ENCODE measurements at regions not wholly inside any gene's neighbourhood (a gene's known extent, or its start where the extent isn't known, plus 50 kb on each side); places are given as distances from the start of the nearest gene placed in this dataset.

DNA sequence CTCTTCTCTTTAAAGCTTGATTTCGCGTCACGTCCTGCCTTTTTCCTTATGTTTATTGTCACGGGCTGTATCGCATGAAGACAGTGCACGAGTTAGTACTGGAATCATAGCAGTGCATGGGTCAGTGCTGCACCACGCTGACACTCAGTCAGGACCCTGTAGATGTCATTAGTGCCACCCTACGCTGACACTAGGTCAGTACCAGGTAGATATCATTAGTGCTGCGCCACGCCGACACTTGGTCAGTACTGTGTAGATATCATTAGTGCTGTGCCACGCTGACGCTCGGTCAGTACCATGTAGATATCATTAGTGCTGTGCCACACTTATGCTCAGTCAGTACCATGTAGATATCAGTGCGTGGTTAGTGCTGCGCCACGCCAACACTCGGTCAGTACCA is 106.2 kb upstream of the ZNF469 start:
- Histone ChIP-seq H3K36me3 (replicated peaks; ENCODE audit: low read depth, low read length) (no peaks in the 10 kb centered on the region), H3K9me3 (ENCODE audit: insufficient read depth, low read length) (no peaks in the 10 kb centered on the region), H4K20me1 (ENCODE audit: insufficient read depth, low read length) (no peaks in the 10 kb centered on the region), H3K79me2 (ENCODE audit: low read length) (no peaks in the 10 kb centered on the region), H2AFZ (ENCODE audit: low read depth, low read length) (no peak overlapping the region), H3K27ac (ENCODE audit: low read length) (no peak overlapping the region), H3K27me3 (ENCODE audit: low read depth, low read length) (no peaks in the 10 kb centered on the region), H3K4me3 (ENCODE audit: low read length) (no peak overlapping the region), H3K9ac (ENCODE audit: low read length) (no peak overlapping the region), H3K4me1 (ENCODE audit: low read length) (no peaks in the 10 kb centered on the region), H3K4me2 (ENCODE audit: low read length) (no peak overlapping the region)
- TF ChIP-seq, protein P1, sequence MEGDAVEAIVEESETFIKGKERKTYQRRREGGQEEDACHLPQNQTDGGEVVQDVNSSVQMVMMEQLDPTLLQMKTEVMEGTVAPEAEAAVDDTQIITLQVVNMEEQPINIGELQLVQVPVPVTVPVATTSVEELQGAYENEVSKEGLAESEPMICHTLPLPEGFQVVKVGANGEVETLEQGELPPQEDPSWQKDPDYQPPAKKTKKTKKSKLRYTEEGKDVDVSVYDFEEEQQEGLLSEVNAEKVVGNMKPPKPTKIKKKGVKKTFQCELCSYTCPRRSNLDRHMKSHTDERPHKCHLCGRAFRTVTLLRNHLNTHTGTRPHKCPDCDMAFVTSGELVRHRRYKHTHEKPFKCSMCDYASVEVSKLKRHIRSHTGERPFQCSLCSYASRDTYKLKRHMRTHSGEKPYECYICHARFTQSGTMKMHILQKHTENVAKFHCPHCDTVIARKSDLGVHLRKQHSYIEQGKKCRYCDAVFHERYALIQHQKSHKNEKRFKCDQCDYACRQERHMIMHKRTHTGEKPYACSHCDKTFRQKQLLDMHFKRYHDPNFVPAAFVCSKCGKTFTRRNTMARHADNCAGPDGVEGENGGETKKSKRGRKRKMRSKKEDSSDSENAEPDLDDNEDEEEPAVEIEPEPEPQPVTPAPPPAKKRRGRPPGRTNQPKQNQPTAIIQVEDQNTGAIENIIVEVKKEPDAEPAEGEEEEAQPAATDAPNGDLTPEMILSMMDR (IDR thresholded peaks at IDR 0.05; ENCODE audit: low read depth, low read length) = no peak

DNA sequence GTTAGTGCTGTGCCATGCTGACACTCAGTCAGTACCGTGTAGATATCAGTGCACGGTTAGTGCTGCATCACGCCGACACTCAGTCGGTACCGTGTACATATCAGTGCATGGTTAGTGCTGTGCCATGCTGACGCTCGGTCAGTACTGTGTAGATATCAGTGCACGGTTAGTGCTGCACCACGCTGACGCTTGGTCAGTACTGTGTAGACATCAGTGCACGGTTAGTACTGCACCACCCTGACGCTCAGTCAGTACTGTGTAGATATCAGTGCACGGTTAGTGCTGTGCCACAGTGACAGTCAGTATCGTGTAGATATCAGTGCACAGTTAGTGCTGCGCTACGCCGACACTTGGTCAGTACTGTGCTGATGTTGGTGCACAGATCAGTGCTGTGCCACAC is 102.8 kb upstream of the ZNF469 start:
- Histone ChIP-seq H4K20me1 (ENCODE audit: insufficient read depth, low read length) (no peaks in the 10 kb centered on the region), H3K9ac (ENCODE audit: low read length) (no peak overlapping the region), H3K27ac (ENCODE audit: low read length) (no peak overlapping the region), H3K4me2 (ENCODE audit: low read length) (no peak overlapping the region), H3K9me3 (ENCODE audit: insufficient read depth, low read length) (no peaks in the 10 kb centered on the region), H3K4me1 (ENCODE audit: low read length) (no peaks in the 10 kb centered on the region), H2AFZ (ENCODE audit: low read depth, low read length) (no peak overlapping the region), H3K27me3 (ENCODE audit: low read depth, low read length) (no peaks in the 10 kb centered on the region), H3K79me2 (ENCODE audit: low read length) (no peaks in the 10 kb centered on the region), H3K4me3 (ENCODE audit: low read length) (no peak overlapping the region), H3K36me3 (replicated peaks; ENCODE audit: low read depth, low read length) (no peaks in the 10 kb centered on the region)
- TF ChIP-seq, protein P1 (IDR thresholded peaks at IDR 0.05; ENCODE audit: low read depth, low read length) = no peak
- TF ChIP-seq EZH2phosphoT487 (IDR thresholded peaks at IDR 0.05; ENCODE audit: low read depth) = no peak

DNA sequence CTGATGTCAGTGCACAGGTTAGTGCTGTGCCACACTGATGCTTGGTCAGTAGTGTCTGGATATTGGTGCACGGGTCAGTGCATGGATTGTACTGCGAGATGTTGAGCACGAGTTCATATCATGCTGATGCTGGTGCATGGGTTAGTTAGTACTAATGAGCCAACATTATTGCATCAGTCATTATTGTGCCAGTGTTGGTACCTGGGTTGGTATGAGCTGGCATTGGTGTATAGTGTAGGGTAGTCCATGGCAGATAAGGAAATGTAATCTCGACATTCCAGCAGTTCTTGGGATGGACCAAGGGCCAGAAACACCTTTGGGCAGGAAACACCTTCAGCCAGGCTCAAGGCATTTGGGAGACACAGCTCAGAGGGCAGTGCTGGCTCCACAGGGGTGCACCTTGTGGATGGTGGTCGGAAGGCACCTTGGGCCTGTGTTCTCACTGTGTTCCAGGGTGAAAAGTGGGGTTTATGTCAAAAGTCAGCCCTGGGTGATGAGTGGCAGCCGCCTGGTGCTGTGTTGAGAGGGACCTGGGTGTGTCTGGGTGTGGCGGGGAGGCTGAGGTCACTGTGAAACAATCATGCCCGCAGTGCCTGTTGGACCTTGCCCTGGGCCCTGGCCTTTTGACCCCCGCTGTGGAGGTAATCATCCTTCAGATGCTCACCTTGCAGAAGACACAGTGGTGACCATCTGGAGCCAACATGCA is 100.7 kb upstream of the ZNF469 start:
- no peaks in the 10 kb centered on the region for H3K79me2 ChIP-seq (ENCODE audit: low read length)
- no peak overlapping the region for H3K4me2 ChIP-seq (ENCODE audit: low read length)
- no peak overlapping the region for H3K27ac ChIP-seq (ENCODE audit: low read length)
- no peaks in the 10 kb centered on the region for H3K36me3 ChIP-seq (replicated peaks; ENCODE audit: low read depth, low read length)
- H4K20me1 ChIP-seq (ENCODE audit: insufficient read depth, low read length) = no peaks in the 10 kb centered on the region
- H2AFZ ChIP-seq (ENCODE audit: low read depth, low read length) = no peak overlapping the region
- H3K9me3 ChIP-seq (ENCODE audit: insufficient read depth, low read length) = peaks cover 2% of the 10 kb centered on the region; the same call in 1 of the 2 replicates
- H3K27me3 ChIP-seq (ENCODE audit: low read depth, low read length) = no peaks in the 10 kb centered on the region
- no peak overlapping the region for H3K9ac ChIP-seq (ENCODE audit: low read length)
- H3K4me1 ChIP-seq (ENCODE audit: low read length) = no peaks in the 10 kb centered on the region
- no peak for TF ChIP-seq EZH2phosphoT487 (IDR thresholded peaks at IDR 0.05; ENCODE audit: low read depth)
- H3K4me3 ChIP-seq (ENCODE audit: low read length) = no peak overlapping the region

DNA sequence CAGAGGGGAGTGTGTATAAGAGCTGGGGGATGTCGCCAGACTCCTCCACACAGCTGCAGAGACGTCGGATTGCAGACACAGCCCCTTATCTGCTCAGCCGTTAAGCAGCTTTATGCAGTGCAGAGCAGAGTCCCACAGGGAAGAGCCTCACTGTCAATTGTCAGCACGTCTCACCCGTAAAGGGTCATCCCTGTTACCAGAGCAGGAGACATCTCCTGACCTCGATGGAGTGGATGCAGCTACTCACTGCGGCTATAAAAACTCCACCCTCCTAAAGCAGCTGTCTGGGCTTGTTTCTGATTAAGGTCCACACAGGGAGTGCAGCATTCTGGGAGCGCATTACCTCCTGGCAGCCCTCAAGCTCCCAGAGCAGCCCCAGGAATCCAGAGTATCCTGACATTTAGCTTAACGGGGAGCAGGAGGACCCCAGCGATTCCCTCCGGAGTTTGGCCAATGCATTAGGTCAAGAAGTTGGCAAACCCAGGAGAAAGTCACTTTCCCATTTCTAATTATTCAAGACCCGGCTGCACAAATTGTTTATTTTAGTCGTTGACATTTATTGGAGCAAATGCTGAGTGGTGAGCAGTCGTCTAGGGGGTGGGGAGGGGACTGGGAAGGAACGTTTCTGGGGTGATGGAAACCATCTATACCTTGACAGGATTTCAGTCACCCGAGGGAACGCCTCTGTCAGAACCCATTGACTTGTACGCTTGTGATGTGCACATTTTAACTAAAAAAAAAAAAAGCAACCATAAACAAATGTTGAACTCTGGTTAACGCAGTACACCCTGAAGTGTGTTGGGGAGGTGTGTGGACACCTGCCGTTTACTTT is 100.0 kb upstream of the ZNF469 start:
- no peak overlapping the region for H2AFZ ChIP-seq (ENCODE audit: low read depth, low read length)
- no peaks in the 10 kb centered on the region for H3K4me1 ChIP-seq (ENCODE audit: low read length)
- no peaks in the 10 kb centered on the region for H3K79me2 ChIP-seq (ENCODE audit: low read length)
- H3K27me3 ChIP-seq (ENCODE audit: low read depth, low read length) = no peaks in the 10 kb centered on the region
- TF ChIP-seq, protein P1 (IDR thresholded peaks at IDR 0.05; ENCODE audit: low read depth, low read length) = no peak
- no peak for TF ChIP-seq EZH2phosphoT487 (IDR thresholded peaks at IDR 0.05; ENCODE audit: low read depth)
- H3K4me3 ChIP-seq (ENCODE audit: low read length) = no peak overlapping the region
- no peaks in the 10 kb centered on the region for H4K20me1 ChIP-seq (ENCODE audit: insufficient read depth, low read length)
- H3K36me3 ChIP-seq (replicated peaks; ENCODE audit: low read depth, low read length) = no peaks in the 10 kb centered on the region
- no peak overlapping the region for H3K27ac ChIP-seq (ENCODE audit: low read length)
- H3K9me3 ChIP-seq (ENCODE audit: insufficient read depth, low read length) = peaks cover 10% of the 10 kb centered on the region; the same call in 1 of the 2 replicates
- no peak overlapping the region for H3K4me2 ChIP-seq (ENCODE audit: low read length)
- no peak overlapping the region for H3K9ac ChIP-seq (ENCODE audit: low read length)
